ENCODE measurements at regions not wholly inside any gene's neighbourhood (a gene's known extent, or its start where the extent isn't known, plus 50 kb on each side); places are given as distances from the start of the nearest gene placed in this dataset.

GRCh38 chr20:11529047-11529446, 388.6 kb upstream of the BTBD3 start:
- no peak for TF ChIP-seq CTCF (IDR thresholded peaks at IDR 0.05; ENCODE audit: low read depth, low read length, missing control alignments)
- DNase-seq (ENCODE audit: low read depth): no peak
- in situ Hi-C loops (cut with HindIII; ENCODE audit: low sequenced_read_pairs): no loop called here
- no peak overlapping the region for H3K4me3 ChIP-seq (ENCODE audit: low read depth, low read length)

DNA sequence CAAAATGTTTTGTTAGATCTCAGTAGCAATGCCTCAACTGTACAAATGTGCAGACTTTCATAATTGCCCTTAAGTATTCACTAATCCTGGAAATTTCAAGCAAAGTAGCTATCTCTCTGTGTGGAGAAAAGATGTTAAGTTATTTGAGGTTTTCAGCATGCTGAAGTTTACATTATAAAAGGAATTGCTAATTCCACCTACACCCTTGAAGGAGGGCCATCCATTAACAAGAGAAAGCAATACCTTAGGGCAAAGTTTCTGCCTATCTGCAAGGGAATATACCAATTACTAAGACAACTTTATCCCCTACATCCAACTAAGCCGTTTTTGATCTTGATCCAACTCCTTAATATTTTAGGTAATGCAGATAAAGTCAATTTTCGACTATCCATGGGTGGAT, 380.7 kb upstream of the BTBD3 start:
- DNase-seq (ENCODE audit: low read depth): no peak
- no peak for TF ChIP-seq CTCF (IDR thresholded peaks at IDR 0.05; ENCODE audit: low read depth, low read length, missing control alignments)
- in situ Hi-C loops (cut with HindIII; ENCODE audit: low sequenced_read_pairs): no loop called here
- H3K4me3 ChIP-seq (ENCODE audit: low read depth, low read length): no peak overlapping the region

- H3K4me3 ChIP-seq (ENCODE audit: low read depth, low read length): no peak overlapping the region
- no peak for DNase-seq (ENCODE audit: low read depth)
- TF ChIP-seq CTCF (IDR thresholded peaks at IDR 0.05; ENCODE audit: low read depth, low read length, missing control alignments): no peak
- in situ Hi-C loops (cut with HindIII; ENCODE audit: low sequenced_read_pairs): no loop called here
Measured at GRCh38 chr20:11539450-11539849, 378.2 kb upstream of the BTBD3 start.

- H3K4me3 ChIP-seq (ENCODE audit: low read depth, low read length): no peak overlapping the region
- in situ Hi-C loops (cut with HindIII; ENCODE audit: low sequenced_read_pairs): loop anchor here (5.0 kb wide), 1 partner anchor 988 kb away; no protein-coding TSS in a partner anchor
- DNase-seq (ENCODE audit: low read depth): no peak
- no peak for TF ChIP-seq CTCF (IDR thresholded peaks at IDR 0.05; ENCODE audit: low read depth, low read length, missing control alignments)
Measured at GRCh38 chr20:11540558-11540957, 377.1 kb upstream of the BTBD3 start.

DNA sequence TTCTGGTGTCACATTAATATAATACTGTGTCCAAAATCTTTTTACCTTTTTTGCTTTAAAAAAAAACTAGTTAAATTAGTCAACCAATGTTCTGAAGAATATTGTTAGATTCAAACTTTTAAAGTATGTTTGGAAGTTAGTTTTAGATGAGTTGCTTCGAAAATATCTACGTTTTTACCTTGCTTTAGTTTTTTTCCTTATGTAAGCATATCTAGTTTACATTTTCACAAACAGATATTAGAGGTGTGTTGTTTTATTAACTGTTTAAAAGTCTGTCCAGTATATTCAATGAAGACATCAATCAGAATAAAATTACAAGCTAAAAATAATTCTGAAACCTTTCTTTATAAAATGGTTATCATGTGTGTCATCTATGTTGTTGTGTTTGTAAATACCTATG, 375.0 kb upstream of the BTBD3 start:
- in situ Hi-C loops (cut with HindIII; ENCODE audit: low sequenced_read_pairs): loop anchor here (5.0 kb wide), 1 partner anchor 990 kb away; no protein-coding TSS in a partner anchor
- no peak for TF ChIP-seq CTCF (IDR thresholded peaks at IDR 0.05; ENCODE audit: low read depth, low read length, missing control alignments)
- H3K4me3 ChIP-seq (ENCODE audit: low read depth, low read length): no peak overlapping the region
- no peak for DNase-seq (ENCODE audit: low read depth)

GRCh38 chr20:11544029-11544678, 373.5 kb upstream of the BTBD3 start:
- H3K4me3 ChIP-seq (ENCODE audit: low read depth, low read length): no peak overlapping the region
- TF ChIP-seq CTCF (IDR thresholded peaks at IDR 0.05; ENCODE audit: low read depth, low read length, missing control alignments): peak; percentile 31
- in situ Hi-C loops (cut with HindIII; ENCODE audit: low sequenced_read_pairs): loop anchor here (5.0 kb wide), 1 partner anchor 992 kb away; no protein-coding TSS in a partner anchor
- DNase-seq (ENCODE audit: low read depth): peak; percentile 75

All from astrocyte of the cerebellum (primary cell).